ENCODE measurements at regions not wholly inside any gene's neighbourhood (a gene's known extent, or its start where the extent isn't known, plus 50 kb on each side); places are given as distances from the start of the nearest gene placed in this dataset.

DNA sequence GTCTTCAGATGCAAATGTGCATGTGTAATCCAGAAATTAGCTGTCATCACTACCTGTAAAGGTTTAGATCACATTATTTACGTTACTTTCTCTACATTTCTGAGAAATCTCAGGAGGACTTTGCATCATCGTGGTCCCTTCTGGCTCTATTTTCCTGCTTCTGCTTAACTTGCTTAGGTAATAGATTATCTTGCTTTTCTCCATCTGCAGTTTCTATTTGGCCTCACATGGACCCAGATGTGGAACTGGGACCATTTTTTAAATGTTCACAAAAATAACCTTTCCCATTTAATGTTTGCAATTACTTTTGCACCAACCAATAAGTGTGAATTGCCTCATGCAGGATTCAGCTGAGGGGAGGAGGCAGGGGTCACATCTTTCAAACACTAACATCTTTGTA lies 278.4 kb upstream of the SEMA3C start:
- TF ChIP-seq, protein P1, sequence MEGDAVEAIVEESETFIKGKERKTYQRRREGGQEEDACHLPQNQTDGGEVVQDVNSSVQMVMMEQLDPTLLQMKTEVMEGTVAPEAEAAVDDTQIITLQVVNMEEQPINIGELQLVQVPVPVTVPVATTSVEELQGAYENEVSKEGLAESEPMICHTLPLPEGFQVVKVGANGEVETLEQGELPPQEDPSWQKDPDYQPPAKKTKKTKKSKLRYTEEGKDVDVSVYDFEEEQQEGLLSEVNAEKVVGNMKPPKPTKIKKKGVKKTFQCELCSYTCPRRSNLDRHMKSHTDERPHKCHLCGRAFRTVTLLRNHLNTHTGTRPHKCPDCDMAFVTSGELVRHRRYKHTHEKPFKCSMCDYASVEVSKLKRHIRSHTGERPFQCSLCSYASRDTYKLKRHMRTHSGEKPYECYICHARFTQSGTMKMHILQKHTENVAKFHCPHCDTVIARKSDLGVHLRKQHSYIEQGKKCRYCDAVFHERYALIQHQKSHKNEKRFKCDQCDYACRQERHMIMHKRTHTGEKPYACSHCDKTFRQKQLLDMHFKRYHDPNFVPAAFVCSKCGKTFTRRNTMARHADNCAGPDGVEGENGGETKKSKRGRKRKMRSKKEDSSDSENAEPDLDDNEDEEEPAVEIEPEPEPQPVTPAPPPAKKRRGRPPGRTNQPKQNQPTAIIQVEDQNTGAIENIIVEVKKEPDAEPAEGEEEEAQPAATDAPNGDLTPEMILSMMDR (conservative IDR thresholded peaks at IDR 0.05; ENCODE audit: low read depth, low read length): no peak
- no peak for TF ChIP-seq EZH2phosphoT487 (IDR thresholded peaks at IDR 0.05; ENCODE audit: borderline replicate concordance, low read length)
- no peak for TF ChIP-seq EZH2 (IDR thresholded peaks at IDR 0.05; ENCODE audit: low read length, unreplicated experiment)
